Fibroblast of lung (primary cell): ENCODE measurements at regions not wholly inside any gene's neighbourhood (a gene's known extent, or its start where the extent isn't known, plus 50 kb on each side); places are given as distances from the start of the nearest gene placed in this dataset.
"Not testable (repeated sequence)": the region's sequence is repeated elsewhere in the genome, so short reads cannot be mapped to it uniquely, and the experiment has no call there.

Experiments
- EZH2 ChIP-seq: IDR thresholded peaks from 2 replicates; pipeline ENCODE4 v1.5.1; 2012; ENCODE audit warnings: low read length, control low read depth, mild to moderate bottlenecking; ENCODE audit errors: missing control alignments
- TF ChIP-seq, protein P1 (sequence below), 2 donors: IDR thresholded peaks in 1 of 2; conservative IDR thresholded peaks in 1 of 2; 1 replicate in 1 of 2; 2 replicates in 1 of 2; pipeline ENCODE4 v1.5.1; 2011 to 2012; ENCODE audit warnings: low read length in 2 of 2, control low read depth in 1 of 2, inconsistent platforms in 1 of 2, low read depth in 1 of 2, mild to moderate bottlenecking in 1 of 2

- TF ChIP-seq, protein P1, sequence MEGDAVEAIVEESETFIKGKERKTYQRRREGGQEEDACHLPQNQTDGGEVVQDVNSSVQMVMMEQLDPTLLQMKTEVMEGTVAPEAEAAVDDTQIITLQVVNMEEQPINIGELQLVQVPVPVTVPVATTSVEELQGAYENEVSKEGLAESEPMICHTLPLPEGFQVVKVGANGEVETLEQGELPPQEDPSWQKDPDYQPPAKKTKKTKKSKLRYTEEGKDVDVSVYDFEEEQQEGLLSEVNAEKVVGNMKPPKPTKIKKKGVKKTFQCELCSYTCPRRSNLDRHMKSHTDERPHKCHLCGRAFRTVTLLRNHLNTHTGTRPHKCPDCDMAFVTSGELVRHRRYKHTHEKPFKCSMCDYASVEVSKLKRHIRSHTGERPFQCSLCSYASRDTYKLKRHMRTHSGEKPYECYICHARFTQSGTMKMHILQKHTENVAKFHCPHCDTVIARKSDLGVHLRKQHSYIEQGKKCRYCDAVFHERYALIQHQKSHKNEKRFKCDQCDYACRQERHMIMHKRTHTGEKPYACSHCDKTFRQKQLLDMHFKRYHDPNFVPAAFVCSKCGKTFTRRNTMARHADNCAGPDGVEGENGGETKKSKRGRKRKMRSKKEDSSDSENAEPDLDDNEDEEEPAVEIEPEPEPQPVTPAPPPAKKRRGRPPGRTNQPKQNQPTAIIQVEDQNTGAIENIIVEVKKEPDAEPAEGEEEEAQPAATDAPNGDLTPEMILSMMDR (conservative IDR thresholded peaks at IDR 0.05 in 1 of 2, IDR thresholded peaks at IDR 0.05 in 1 of 2; ENCODE audit: low read depth in 1 of 2, low read length in 2 of 2): not testable (repeated sequence)
- not testable (repeated sequence) for TF ChIP-seq EZH2
Observed at GRCh38 chr15:39523968-39524367, 56.9 kb upstream of the THBS1 start.
